Mesendoderm (in vitro differentiated cells): ENCODE measurements at regions not wholly inside any gene's neighbourhood (a gene's known extent, or its start where the extent isn't known, plus 50 kb on each side); places are given as distances from the start of the nearest gene placed in this dataset.

ENCODE experiments used
- DNase-seq: peaks from one replicate; pipeline ENCODE4 v3.0.0; 2013
- H2AK5ac ChIP-seq: 2 replicates; pipeline ENCODE4 v1.6.1; 2013; ENCODE audit warnings: low read length, inconsistent platforms
- H2BK120ac ChIP-seq: 2 replicates; pipeline ENCODE4 v1.6.1; 2013; ENCODE audit warnings: low read depth, mild to moderate bottlenecking, low read length, moderate library complexity, mixed read lengths
- H2BK15ac ChIP-seq: replicated peaks from 2 replicates; pipeline ENCODE4 v1.6.1; 2013; ENCODE audit warnings: low read depth, mild to moderate bottlenecking, moderate library complexity
- H2BK5ac ChIP-seq: 2 replicates; pipeline ENCODE4 v1.6.1; 2013; ENCODE audit warnings: low read length, inconsistent platforms
- H3K18ac ChIP-seq: 2 replicates; pipeline ENCODE4 v1.6.1; 2013; ENCODE audit warnings: mild to moderate bottlenecking, low read length, mixed read lengths
- H3K23ac ChIP-seq: one replicate; pipeline ENCODE4 v1.6.1; 2013; ENCODE audit warnings: low read length
- H3K27ac ChIP-seq: 2 replicates; pipeline ENCODE4 v1.5.1; 2013; ENCODE audit warnings: low read depth, mild to moderate bottlenecking, inconsistent platforms, low read length, moderate library complexity
- H3K27me3 ChIP-seq: 2 replicates; pipeline ENCODE4 v1.6.1; 2013; ENCODE audit warnings: low read length, control low read depth, mild to moderate bottlenecking, inconsistent platforms; ENCODE audit not compliant: insufficient read depth, poor library complexity
- H3K36me3 ChIP-seq: 2 replicates; pipeline ENCODE4 v1.6.1; 2013; ENCODE audit warnings: low read length, inconsistent platforms; ENCODE audit not compliant: control insufficient read depth, insufficient read depth
- H3K4ac ChIP-seq: one replicate; pipeline ENCODE4 v1.6.1; 2013; ENCODE audit warnings: low read depth, mild to moderate bottlenecking, low read length, moderate library complexity
- H3K4me1 ChIP-seq: 2 replicates; pipeline ENCODE4 v1.6.1; 2013; ENCODE audit warnings: low read depth, low read length, inconsistent platforms; ENCODE audit not compliant: control insufficient read depth
- H3K4me2 ChIP-seq: 2 replicates; pipeline ENCODE4 v1.6.1; 2013; ENCODE audit warnings: low read length
- H3K4me3 ChIP-seq: 2 replicates; pipeline ENCODE4 v1.5.1; 2013; ENCODE audit warnings: mild to moderate bottlenecking, low read length
- H3K56ac ChIP-seq: one replicate; pipeline ENCODE4 v1.6.1; 2013; ENCODE audit warnings: low read length
- H3K79me1 ChIP-seq: 2 replicates; pipeline ENCODE4 v1.6.1; 2013; ENCODE audit warnings: low read length, inconsistent platforms
- H3K79me2 ChIP-seq: 2 replicates; pipeline ENCODE4 v1.6.1; 2013; ENCODE audit warnings: mild to moderate bottlenecking, low read length; ENCODE audit not compliant: control insufficient read depth, insufficient read depth
- H3K9ac ChIP-seq: 2 replicates; pipeline ENCODE4 v1.6.1; 2013; ENCODE audit warnings: low read length, inconsistent platforms
- H4K5ac ChIP-seq: one replicate; pipeline ENCODE4 v1.6.1; 2013; ENCODE audit warnings: low read length
- H4K8ac ChIP-seq: one replicate; pipeline ENCODE4 v1.6.1; 2013; ENCODE audit warnings: low read depth, mild to moderate bottlenecking, control low read depth, low read length, moderate library complexity
- WGBS: extraction: QIAGEN DNeasy Blood & Tissue Kit; methylation state at CpG from one replicate; pipeline ENCODE4 v1.1.7; 2013; ENCODE audit warnings: low lambda C conversion rate, missing lambda C conversion rate; ENCODE audit not compliant: insufficient coverage; ENCODE audit errors: extremely low coverage; 5-methylcytosine and 5-hydroxymethylcytosine counted together

DNA sequence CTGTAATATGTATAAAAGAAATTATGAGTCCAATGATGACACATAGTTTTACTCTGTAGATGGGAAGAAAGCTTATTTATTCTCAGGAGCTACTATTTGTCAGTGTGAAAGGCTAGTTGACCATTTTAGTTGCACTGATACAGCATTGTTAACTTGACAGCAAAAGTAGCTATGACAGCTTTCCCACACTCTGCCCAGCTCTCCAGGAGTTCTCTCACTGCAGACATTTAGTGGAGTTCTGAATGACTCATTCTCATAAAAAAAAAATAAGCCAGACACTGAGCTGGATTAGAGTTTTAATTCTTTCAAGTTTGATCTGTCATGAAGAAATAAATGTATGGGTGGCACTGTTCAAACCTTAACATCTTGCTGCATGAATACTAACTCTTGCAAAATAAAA, 77.2 kb upstream of the CFAP20DC start:
- no peak overlapping the region for H3K56ac ChIP-seq
- no peak overlapping the region for H2BK5ac ChIP-seq
- H3K4me1 ChIP-seq, result no peaks in the 10 kb centered on the region
- no peak for DNase-seq
- H3K4me2 ChIP-seq, result no peak overlapping the region
- no peak overlapping the region for H3K27ac ChIP-seq
- H2BK120ac ChIP-seq, result no peak overlapping the region
- no peaks in the 10 kb centered on the region for H3K27me3 ChIP-seq
- H3K4ac ChIP-seq, result no peak overlapping the region
- no peak overlapping the region for H4K8ac ChIP-seq
- no peak overlapping the region for H3K9ac ChIP-seq
- H3K23ac ChIP-seq, result no peak overlapping the region
- no peak overlapping the region for H3K4me3 ChIP-seq
- H3K36me3 ChIP-seq, result no peaks in the 10 kb centered on the region
- H2AK5ac ChIP-seq, result no peak overlapping the region
- H3K18ac ChIP-seq, result no peak overlapping the region
- no peaks in the 10 kb centered on the region for H3K79me1 ChIP-seq
- no peak overlapping the region for H4K5ac ChIP-seq
- no peaks in the 10 kb centered on the region for H3K79me2 ChIP-seq
- no peak overlapping the region for H2BK15ac ChIP-seq

DNA sequence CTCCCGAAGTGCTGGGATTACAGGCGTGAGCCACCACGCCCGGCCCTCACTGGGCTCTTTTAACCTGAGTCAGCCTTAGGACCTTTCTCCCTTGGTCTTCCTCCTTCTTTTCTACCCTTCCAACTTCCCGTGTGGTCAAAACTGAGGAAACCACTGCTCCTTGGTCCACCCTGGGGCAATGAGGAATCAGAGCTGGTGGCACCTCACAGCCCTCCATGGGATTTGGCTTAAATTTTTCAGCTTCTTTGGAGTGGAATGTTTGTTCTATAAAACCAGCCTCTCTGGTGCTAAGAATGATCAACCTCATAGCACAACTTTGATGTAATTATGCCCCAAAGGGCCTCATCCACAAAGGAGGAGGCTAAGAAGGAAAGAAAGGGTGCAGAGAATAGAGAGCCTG, 76.6 kb upstream of the CFAP20DC start:
- no peaks in the 10 kb centered on the region for H3K4me1 ChIP-seq
- no peak overlapping the region for H2BK15ac ChIP-seq
- H3K79me1 ChIP-seq, result no peaks in the 10 kb centered on the region
- no peak overlapping the region for H4K8ac ChIP-seq
- no peak overlapping the region for H2BK120ac ChIP-seq
- no CpG with 5 or more reads among the region's 5 CpGs for WGBS
- H3K27ac ChIP-seq, result no peak overlapping the region
- H3K23ac ChIP-seq, result no peak overlapping the region
- no peak overlapping the region for H4K5ac ChIP-seq
- no peak overlapping the region for H3K56ac ChIP-seq
- no peak for DNase-seq
- H3K36me3 ChIP-seq, result no peaks in the 10 kb centered on the region
- no peak overlapping the region for H3K4me3 ChIP-seq
- H3K27me3 ChIP-seq, result no peaks in the 10 kb centered on the region
- H3K4me2 ChIP-seq, result no peak overlapping the region
- no peak overlapping the region for H3K9ac ChIP-seq
- H2AK5ac ChIP-seq, result no peak overlapping the region
- no peak overlapping the region for H3K18ac ChIP-seq
- no peaks in the 10 kb centered on the region for H3K79me2 ChIP-seq
- no peak overlapping the region for H2BK5ac ChIP-seq
- H3K4ac ChIP-seq, result no peak overlapping the region

DNA sequence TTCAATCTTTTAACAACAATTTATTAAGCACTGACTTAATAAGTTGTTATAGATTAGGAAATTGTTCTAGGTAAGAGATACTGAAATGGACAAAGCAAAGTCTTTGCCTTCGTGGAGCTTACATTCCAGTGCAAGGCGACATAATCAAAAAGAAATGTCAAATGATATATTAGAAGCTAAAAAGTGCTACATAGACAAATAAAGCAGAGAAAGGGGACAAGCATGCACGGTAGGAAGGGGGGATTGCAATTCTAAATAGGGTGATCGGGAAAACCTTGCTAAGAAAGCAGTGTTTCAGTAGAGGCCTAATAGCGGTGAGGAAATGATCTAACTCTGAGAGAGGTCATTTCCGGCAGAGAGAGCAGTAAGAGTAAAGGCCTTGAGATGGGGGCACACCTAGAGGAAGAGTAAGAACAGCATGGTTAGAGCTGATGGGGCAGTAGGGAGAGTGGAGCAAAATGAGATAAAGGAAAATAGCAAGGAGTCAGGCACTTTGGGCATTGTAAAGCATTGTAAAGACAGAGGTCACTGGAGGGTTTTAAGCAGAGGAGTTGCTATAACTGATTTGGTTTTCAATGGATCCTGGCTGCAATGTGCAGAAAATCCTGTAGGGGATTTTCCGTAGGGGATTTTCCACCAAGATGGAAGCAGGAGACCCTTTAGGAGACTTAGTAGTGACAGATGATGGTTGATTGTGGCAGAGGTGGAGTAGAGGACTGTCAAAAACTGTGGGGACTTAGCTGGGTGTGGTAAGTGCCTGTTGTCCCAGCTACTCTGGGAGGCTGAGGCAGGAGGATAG, 71.7 kb upstream of the CFAP20DC start:
- no peak overlapping the region for H2BK5ac ChIP-seq
- H3K27me3 ChIP-seq, result no peaks in the 10 kb centered on the region
- WGBS, result no CpG with 5 or more reads among the region's 7 CpGs
- H2BK120ac ChIP-seq, result no peak overlapping the region
- H3K4ac ChIP-seq, result no peak overlapping the region
- H4K8ac ChIP-seq, result no peak overlapping the region
- H3K4me2 ChIP-seq, result no peak overlapping the region
- H3K79me2 ChIP-seq, result no peaks in the 10 kb centered on the region
- peak; percentile 10 for DNase-seq
- H3K18ac ChIP-seq, result no peak overlapping the region
- no peaks in the 10 kb centered on the region for H3K36me3 ChIP-seq
- H3K79me1 ChIP-seq, result no peaks in the 10 kb centered on the region
- H3K4me3 ChIP-seq, result no peak overlapping the region
- no peak overlapping the region for H2BK15ac ChIP-seq
- no peak overlapping the region for H4K5ac ChIP-seq
- H3K23ac ChIP-seq, result no peak overlapping the region
- no peak overlapping the region for H3K9ac ChIP-seq
- H3K56ac ChIP-seq, result no peak overlapping the region
- H2AK5ac ChIP-seq, result no peak overlapping the region
- H3K4me1 ChIP-seq, result no peaks in the 10 kb centered on the region
- H3K27ac ChIP-seq, result no peak overlapping the region

DNA sequence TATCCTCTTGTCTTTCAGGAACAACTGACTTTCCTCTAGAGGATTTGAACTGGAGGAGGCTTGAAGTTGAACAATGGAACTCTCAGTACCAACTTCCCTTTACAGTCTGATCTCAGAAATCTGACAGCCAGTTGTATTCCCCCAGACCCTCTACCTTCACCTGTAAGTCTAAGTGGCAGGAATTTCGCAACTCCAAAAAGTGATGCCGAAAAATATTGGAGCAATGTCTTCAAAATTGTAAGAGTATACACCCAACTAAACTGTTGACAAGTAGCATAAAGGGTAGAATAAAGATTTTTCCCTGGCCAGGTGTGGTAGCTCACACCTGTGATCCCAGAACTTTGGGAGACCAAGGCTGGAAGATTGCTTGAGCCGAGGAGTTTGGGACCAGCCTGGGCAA, 69.1 kb upstream of the CFAP20DC start:
- H2BK15ac ChIP-seq, result no peak overlapping the region
- no peak overlapping the region for H4K8ac ChIP-seq
- H3K79me2 ChIP-seq, result no peaks in the 10 kb centered on the region
- no peak overlapping the region for H2BK5ac ChIP-seq
- no peak overlapping the region for H4K5ac ChIP-seq
- H3K4me2 ChIP-seq, result no peak overlapping the region
- no peaks in the 10 kb centered on the region for H3K27me3 ChIP-seq
- WGBS, result no CpG with 5 or more reads among the region's 3 CpGs
- H3K23ac ChIP-seq, result no peak overlapping the region
- no peaks in the 10 kb centered on the region for H3K79me1 ChIP-seq
- no peaks in the 10 kb centered on the region for H3K4me1 ChIP-seq
- H2BK120ac ChIP-seq, result no peak overlapping the region
- no peaks in the 10 kb centered on the region for H3K36me3 ChIP-seq
- H2AK5ac ChIP-seq, result no peak overlapping the region
- H3K56ac ChIP-seq, result no peak overlapping the region
- no peak overlapping the region for H3K18ac ChIP-seq
- no peak overlapping the region for H3K4ac ChIP-seq
- no peak overlapping the region for H3K9ac ChIP-seq
- no peak for DNase-seq
- no peak overlapping the region for H3K4me3 ChIP-seq
- H3K27ac ChIP-seq, result no peak overlapping the region

DNA sequence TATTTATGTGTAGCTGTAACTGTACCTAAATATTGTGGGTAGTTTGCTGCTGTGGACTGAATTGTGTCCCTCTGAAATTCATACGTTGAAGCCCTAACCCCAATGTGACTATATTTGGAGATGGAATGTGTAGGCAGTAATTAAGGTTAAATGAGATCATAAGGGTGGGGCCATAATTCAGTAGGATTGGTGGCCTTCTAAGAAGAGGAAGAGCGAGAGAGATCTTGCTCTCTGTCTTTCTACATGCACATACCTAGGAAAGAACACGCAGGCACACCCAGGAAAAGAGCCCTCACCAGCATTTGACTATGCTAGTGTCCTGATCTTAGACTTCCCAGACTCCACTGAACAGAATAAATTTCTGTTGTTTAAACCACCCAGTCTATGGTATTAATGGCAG, 67.6 kb upstream of the CFAP20DC start:
- no peak overlapping the region for H3K23ac ChIP-seq
- no peaks in the 10 kb centered on the region for H3K27me3 ChIP-seq
- H2BK120ac ChIP-seq, result no peak overlapping the region
- WGBS, result no CpG with 5 or more reads among the region's 3 CpGs
- H2BK5ac ChIP-seq, result no peak overlapping the region
- no peaks in the 10 kb centered on the region for H3K79me1 ChIP-seq
- no peak overlapping the region for H3K9ac ChIP-seq
- H3K36me3 ChIP-seq, result no peaks in the 10 kb centered on the region
- H4K8ac ChIP-seq, result no peak overlapping the region
- no peak overlapping the region for H3K4me3 ChIP-seq
- H3K4me1 ChIP-seq, result no peaks in the 10 kb centered on the region
- H3K4me2 ChIP-seq, result no peak overlapping the region
- no peak overlapping the region for H3K27ac ChIP-seq
- no peak overlapping the region for H3K56ac ChIP-seq
- no peak for DNase-seq
- H2AK5ac ChIP-seq, result no peak overlapping the region
- no peak overlapping the region for H2BK15ac ChIP-seq
- H3K79me2 ChIP-seq, result no peaks in the 10 kb centered on the region
- H3K4ac ChIP-seq, result no peak overlapping the region
- H4K5ac ChIP-seq, result no peak overlapping the region
- H3K18ac ChIP-seq, result no peak overlapping the region

DNA sequence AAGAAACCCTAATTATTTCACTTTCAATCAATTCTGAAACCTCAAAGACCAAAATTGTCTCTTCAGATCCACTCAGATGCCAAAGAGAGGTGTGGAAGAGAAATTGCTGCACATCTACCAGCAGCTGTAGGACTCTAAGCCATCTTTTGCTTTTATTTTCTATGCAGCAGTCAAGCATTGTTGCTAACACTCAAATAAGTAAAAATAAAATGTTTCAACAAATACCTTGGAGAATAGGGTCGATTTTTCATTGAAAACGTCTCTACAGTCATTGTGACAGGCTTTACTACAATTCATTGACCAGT, 66.4 kb upstream of the CFAP20DC start:
- H3K36me3 ChIP-seq, result no peaks in the 10 kb centered on the region
- H2BK15ac ChIP-seq, result no peak overlapping the region
- no peak overlapping the region for H3K56ac ChIP-seq
- no peak overlapping the region for H3K4me3 ChIP-seq
- no peak overlapping the region for H3K9ac ChIP-seq
- no peak overlapping the region for H4K5ac ChIP-seq
- no peak overlapping the region for H3K23ac ChIP-seq
- no peak overlapping the region for H4K8ac ChIP-seq
- H3K18ac ChIP-seq, result no peak overlapping the region
- no CpG with 5 or more reads among the region's 2 CpGs for whole genome bisulfite sequencing
- peak overlapping the region; percentile 55 for H3K4ac ChIP-seq
- H2BK5ac ChIP-seq, result no peak overlapping the region
- no peaks in the 10 kb centered on the region for H3K27me3 ChIP-seq
- DNase-seq, result no peak
- H3K4me1 ChIP-seq, result no peaks in the 10 kb centered on the region
- no peaks in the 10 kb centered on the region for H3K79me2 ChIP-seq
- H3K4me2 ChIP-seq, result no peak overlapping the region
- no peaks in the 10 kb centered on the region for H3K79me1 ChIP-seq
- H2AK5ac ChIP-seq, result no peak overlapping the region
- H2BK120ac ChIP-seq, result no peak overlapping the region
- no peak overlapping the region for H3K27ac ChIP-seq
